ENCODE measurements at regions not wholly inside any gene's neighbourhood (a gene's known extent, or its start where the extent isn't known, plus 50 kb on each side); places are given as distances from the start of the nearest gene placed in this dataset.
A peak's percentile ranks its signal among the peaks of the same experiment; 100 is the strongest.

DNA sequence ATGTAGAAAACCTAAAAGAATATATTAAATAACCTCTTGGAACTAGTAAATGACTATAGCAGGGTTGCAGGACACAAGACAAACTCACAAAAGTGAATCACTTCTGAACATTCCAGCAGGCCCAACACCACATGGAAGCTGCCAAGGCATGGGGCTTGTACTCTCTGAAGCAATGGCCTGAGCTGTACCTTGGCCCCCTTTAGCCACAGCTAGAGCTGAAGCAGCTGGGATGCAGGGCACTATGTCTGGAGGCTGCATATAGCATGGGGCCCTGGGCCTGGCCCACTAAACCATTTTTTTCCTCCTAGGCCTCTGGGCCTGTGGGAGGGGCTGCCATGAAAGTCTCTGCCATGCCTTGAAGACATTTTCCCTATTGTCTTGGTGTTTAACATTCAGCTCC is 1067.3 kb downstream of the LRFN5 start:
- TF ChIP-seq, protein P1, sequence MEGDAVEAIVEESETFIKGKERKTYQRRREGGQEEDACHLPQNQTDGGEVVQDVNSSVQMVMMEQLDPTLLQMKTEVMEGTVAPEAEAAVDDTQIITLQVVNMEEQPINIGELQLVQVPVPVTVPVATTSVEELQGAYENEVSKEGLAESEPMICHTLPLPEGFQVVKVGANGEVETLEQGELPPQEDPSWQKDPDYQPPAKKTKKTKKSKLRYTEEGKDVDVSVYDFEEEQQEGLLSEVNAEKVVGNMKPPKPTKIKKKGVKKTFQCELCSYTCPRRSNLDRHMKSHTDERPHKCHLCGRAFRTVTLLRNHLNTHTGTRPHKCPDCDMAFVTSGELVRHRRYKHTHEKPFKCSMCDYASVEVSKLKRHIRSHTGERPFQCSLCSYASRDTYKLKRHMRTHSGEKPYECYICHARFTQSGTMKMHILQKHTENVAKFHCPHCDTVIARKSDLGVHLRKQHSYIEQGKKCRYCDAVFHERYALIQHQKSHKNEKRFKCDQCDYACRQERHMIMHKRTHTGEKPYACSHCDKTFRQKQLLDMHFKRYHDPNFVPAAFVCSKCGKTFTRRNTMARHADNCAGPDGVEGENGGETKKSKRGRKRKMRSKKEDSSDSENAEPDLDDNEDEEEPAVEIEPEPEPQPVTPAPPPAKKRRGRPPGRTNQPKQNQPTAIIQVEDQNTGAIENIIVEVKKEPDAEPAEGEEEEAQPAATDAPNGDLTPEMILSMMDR (conservative IDR thresholded peaks at IDR 0.05; ENCODE audit: low read depth, low read length): no peak
- TF ChIP-seq EZH2 (IDR thresholded peaks at IDR 0.05; ENCODE audit: borderline replicate concordance, low read depth, low read length, poor library complexity, severe bottlenecking): no peak
- POLR2A ChIA-PET (ENCODE audit: low non-redundant PET): no interaction called here
- DNase-seq (ENCODE audit: low spot score): no peak
- CTCF ChIA-PET: no interaction called here
- H3K4me3 ChIP-seq (ENCODE audit: low read depth, low read length, poor library complexity, severe bottlenecking): no peak overlapping the region
- H3K27ac ChIP-seq (ENCODE audit: low read depth, low read length, poor library complexity, severe bottlenecking): no peak overlapping the region
- H3K9me3 ChIP-seq (ENCODE audit: low read depth, low read length, poor library complexity, severe bottlenecking): no peaks in the 10 kb centered on the region
- no peaks in the 10 kb centered on the region for H3K36me3 ChIP-seq (ENCODE audit: insufficient read depth, low read length, poor library complexity, severe bottlenecking)
- BruUV-seq (replicated peaks): no TSS peak
- no peaks in the 10 kb centered on the region for H3K4me1 ChIP-seq (ENCODE audit: insufficient read depth, low read length, poor library complexity, severe bottlenecking)
- H3K27me3 ChIP-seq (replicated peaks; ENCODE audit: insufficient read depth, low read depth, low read length, poor library complexity): no peaks in the 10 kb centered on the region
- intact Hi-C loops (cut with micrococcal nuclease; ENCODE audit: unreplicated experiment): no loop called here

DNA sequence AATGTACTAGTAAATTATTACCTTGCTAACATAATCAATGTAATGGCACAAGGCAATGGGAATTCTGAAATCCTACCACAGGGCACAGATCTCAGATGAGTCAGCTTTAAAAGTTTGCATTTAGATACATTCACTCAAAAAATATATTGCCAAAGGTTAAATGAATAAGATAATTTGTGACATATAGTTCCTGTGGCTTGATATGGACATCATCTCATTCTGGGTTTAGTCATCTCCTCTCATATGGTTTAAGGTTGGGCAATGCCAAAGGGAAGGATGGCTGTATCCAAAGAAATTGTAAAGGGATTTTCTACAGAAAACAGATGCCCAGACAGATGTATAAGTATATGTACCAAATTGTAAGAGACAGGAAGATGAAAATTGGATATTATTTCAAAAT is 1065.0 kb downstream of the LRFN5 start:
- no peak overlapping the region for H3K4me3 ChIP-seq (ENCODE audit: low read depth, low read length, poor library complexity, severe bottlenecking)
- H3K36me3 ChIP-seq (ENCODE audit: insufficient read depth, low read length, poor library complexity, severe bottlenecking): no peaks in the 10 kb centered on the region
- POLR2A ChIA-PET (ENCODE audit: low non-redundant PET): no interaction called here
- H3K9me3 ChIP-seq (ENCODE audit: low read depth, low read length, poor library complexity, severe bottlenecking): no peaks in the 10 kb centered on the region
- TF ChIP-seq, protein P1 (conservative IDR thresholded peaks at IDR 0.05; ENCODE audit: low read depth, low read length): no peak
- no peak for TF ChIP-seq EZH2 (IDR thresholded peaks at IDR 0.05; ENCODE audit: borderline replicate concordance, low read depth, low read length, poor library complexity, severe bottlenecking)
- intact Hi-C loops (cut with micrococcal nuclease; ENCODE audit: unreplicated experiment): no loop called here
- H3K27me3 ChIP-seq (replicated peaks; ENCODE audit: insufficient read depth, low read depth, low read length, poor library complexity): no peaks in the 10 kb centered on the region
- CTCF ChIA-PET: no interaction called here
- BruUV-seq (replicated peaks): no TSS peak
- no peak overlapping the region for H3K27ac ChIP-seq (ENCODE audit: low read depth, low read length, poor library complexity, severe bottlenecking)
- H3K4me1 ChIP-seq (ENCODE audit: insufficient read depth, low read length, poor library complexity, severe bottlenecking): no peaks in the 10 kb centered on the region
- DNase-seq (ENCODE audit: low spot score): no peak

DNA sequence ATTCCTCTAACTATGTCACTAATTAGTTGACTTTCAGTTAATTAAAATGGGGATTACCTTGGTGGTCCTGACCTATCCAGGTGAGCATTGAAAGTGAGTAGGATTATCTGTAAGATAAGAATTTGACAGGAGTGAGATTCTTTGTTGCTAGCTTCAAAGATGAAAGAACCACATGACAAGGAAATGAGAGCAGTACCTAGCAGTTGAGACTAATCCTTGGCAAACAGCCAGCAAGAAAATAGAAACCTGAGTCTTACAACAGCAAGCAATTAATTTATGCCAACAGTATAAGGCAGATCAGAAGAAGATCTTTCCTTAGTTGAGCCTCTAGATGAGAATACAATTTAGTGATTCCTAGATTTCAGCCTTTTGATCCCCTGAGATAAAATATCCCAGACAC is 1058.4 kb downstream of the LRFN5 start:
- TF ChIP-seq, protein P1 (conservative IDR thresholded peaks at IDR 0.05; ENCODE audit: low read depth, low read length): no peak
- TF ChIP-seq EZH2 (IDR thresholded peaks at IDR 0.05; ENCODE audit: borderline replicate concordance, low read depth, low read length, poor library complexity, severe bottlenecking): no peak
- peak; percentile 16 for DNase-seq (ENCODE audit: low spot score)
- Histone ChIP-seq H3K4me1 (ENCODE audit: insufficient read depth, low read length, poor library complexity, severe bottlenecking) (no peaks in the 10 kb centered on the region), H3K4me3 (ENCODE audit: low read depth, low read length, poor library complexity, severe bottlenecking) (no peak overlapping the region), H3K36me3 (ENCODE audit: insufficient read depth, low read length, poor library complexity, severe bottlenecking) (no peaks in the 10 kb centered on the region), H3K27me3 (replicated peaks; ENCODE audit: insufficient read depth, low read depth, low read length, poor library complexity) (no peaks in the 10 kb centered on the region), H3K27ac (ENCODE audit: low read depth, low read length, poor library complexity, severe bottlenecking) (no peak overlapping the region), H3K9me3 (ENCODE audit: low read depth, low read length, poor library complexity, severe bottlenecking) (no peaks in the 10 kb centered on the region)
- intact Hi-C loops (cut with micrococcal nuclease; ENCODE audit: unreplicated experiment): no loop called here
- no TSS peak for BruUV-seq (replicated peaks)
- ChIA-PET CTCF (no interaction called here), POLR2A (ENCODE audit: low non-redundant PET) (no interaction called here)
